Smooth muscle cell (in vitro differentiated cells): ENCODE measurements at regions not wholly inside any gene's neighbourhood (a gene's known extent, or its start where the extent isn't known, plus 50 kb on each side); places are given as distances from the start of the nearest gene placed in this dataset.

ENCODE experiments used
- DNase-seq: peaks from one replicate; lab custom pipeline; 2025; ENCODE audit not compliant: unreplicated experiment; lab: John Stamatoyannopoulos, UW
- H2AFZ ChIP-seq: fragments of 200-600 bp; sonication (generic); 2 replicates; pipeline ENCODE4 v1.6.0; 2016; ENCODE audit warnings: antibody characterized with exemption, low read depth, mild to moderate bottlenecking
- H3F3A ChIP-seq: fragments of 200-600 bp; sonication (generic); 2 replicates; pipeline ENCODE4 v1.6.0; 2017; ENCODE audit warnings: antibody characterized with exemption, low read depth
- H3K27ac ChIP-seq: fragments of 200-600 bp; sonication (generic); 2 replicates; pipeline ENCODE4 v1.5.1; 2016; ENCODE audit warnings: low read depth, mild to moderate bottlenecking
- H3K27me3 ChIP-seq: fragments of 200-600 bp; sonication (generic); 2 replicates; pipeline ENCODE4 v1.6.1; 2016; ENCODE audit warnings: low read depth, mild to moderate bottlenecking
- H3K36me3 ChIP-seq: fragments of 200-600 bp; sonication (generic); 2 replicates; pipeline ENCODE4 v1.5.1; 2016; ENCODE audit warnings: low read depth
- H3K4me1 ChIP-seq: fragments of 200-600 bp; sonication (generic); 2 replicates; pipeline ENCODE4 v1.5.1; 2016; ENCODE audit warnings: low read depth
- H3K4me2 ChIP-seq: fragments of 200-600 bp; sonication (generic); 2 replicates; pipeline ENCODE4 v1.6.0; 2016; ENCODE audit warnings: mild to moderate bottlenecking
- H3K4me3 ChIP-seq: fragments of 200-600 bp; sonication (generic); 2 replicates; pipeline ENCODE4 v1.5.1; 2016; ENCODE audit warnings: mild to moderate bottlenecking
- H3K79me2 ChIP-seq: fragments of 200-600 bp; sonication (generic); 2 replicates; pipeline ENCODE4 v1.6.0; 2016; ENCODE audit warnings: low read depth, mild to moderate bottlenecking
- H3K9ac ChIP-seq: fragments of 200-600 bp; sonication (generic); 2 replicates; pipeline ENCODE4 v1.6.0; 2016; ENCODE audit warnings: low read depth
- H3K9me3 ChIP-seq: fragments of 200-600 bp; sonication (generic); replicated peaks from 2 replicates; pipeline ENCODE4 v1.5.1; 2016; ENCODE audit warnings: low read depth
- H4K20me1 ChIP-seq: fragments of 200-600 bp; sonication (generic); 2 replicates; pipeline ENCODE4 v1.6.0; 2016; ENCODE audit warnings: low read depth
- WGBS: methylation state at CpG from one replicate; pipeline ENCODE4 v1.1.7; 2016; ENCODE audit warnings: low lambda C conversion rate; 5-methylcytosine and 5-hydroxymethylcytosine counted together
- TF ChIP-seq, protein P1 (sequence below): fragments of 200-600 bp; sonication (generic); IDR thresholded peaks from 2 replicates; pipeline ENCODE4 v1.5.1; 2017; ENCODE audit warnings: borderline replicate concordance, mild to moderate bottlenecking, antibody characterized with exemption; ENCODE audit not compliant: insufficient read depth, poor library complexity, severe bottlenecking

DNA sequence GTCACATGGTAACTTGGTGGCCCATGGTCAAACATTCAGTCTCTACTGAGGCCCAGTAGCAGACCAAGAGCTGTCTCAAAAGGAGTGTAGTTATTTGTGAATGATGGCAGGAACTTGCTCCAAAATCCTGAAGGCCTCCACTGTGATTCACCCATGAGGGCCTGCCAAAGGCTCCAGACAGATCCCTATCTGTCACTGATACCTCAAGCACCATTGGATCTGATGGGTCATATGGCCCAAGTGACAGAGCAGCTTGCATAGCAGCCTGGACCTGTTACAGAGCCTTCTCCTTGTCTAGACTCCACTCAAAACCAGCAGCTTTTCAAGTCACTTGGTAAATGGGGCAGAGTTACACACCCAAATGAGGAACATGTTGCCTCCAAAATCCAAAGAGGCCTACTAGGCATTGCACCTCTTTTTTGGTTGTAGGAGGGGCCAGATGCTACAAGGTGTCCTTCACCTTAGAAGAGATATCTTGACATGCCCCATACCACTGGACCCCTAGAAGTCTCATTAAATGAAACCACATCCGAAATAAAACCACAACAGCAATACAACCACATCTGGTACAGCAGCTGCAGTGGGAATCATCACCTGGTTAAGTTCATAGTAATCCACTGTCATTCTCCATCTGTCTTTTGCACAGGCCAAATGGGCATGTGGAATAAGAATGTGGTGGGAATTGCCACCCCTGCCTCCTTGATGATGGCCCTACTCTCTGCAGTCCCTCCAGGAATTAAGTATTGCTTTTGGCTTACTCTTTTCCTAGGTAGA is 150.4 kb upstream of the MAX start:
- no peaks in the 10 kb centered on the region for H3F3A ChIP-seq
- 62% methylated on average over 1 of the region's 1 CpG for WGBS
- peaks cover 12% of the 10 kb centered on the region for H3K4me1 ChIP-seq
- H2AFZ ChIP-seq: no peak overlapping the region
- no peaks in the 10 kb centered on the region for H3K27me3 ChIP-seq
- H3K27ac ChIP-seq: no peak overlapping the region
- no peak overlapping the region for H3K4me2 ChIP-seq
- TF ChIP-seq, protein P1, sequence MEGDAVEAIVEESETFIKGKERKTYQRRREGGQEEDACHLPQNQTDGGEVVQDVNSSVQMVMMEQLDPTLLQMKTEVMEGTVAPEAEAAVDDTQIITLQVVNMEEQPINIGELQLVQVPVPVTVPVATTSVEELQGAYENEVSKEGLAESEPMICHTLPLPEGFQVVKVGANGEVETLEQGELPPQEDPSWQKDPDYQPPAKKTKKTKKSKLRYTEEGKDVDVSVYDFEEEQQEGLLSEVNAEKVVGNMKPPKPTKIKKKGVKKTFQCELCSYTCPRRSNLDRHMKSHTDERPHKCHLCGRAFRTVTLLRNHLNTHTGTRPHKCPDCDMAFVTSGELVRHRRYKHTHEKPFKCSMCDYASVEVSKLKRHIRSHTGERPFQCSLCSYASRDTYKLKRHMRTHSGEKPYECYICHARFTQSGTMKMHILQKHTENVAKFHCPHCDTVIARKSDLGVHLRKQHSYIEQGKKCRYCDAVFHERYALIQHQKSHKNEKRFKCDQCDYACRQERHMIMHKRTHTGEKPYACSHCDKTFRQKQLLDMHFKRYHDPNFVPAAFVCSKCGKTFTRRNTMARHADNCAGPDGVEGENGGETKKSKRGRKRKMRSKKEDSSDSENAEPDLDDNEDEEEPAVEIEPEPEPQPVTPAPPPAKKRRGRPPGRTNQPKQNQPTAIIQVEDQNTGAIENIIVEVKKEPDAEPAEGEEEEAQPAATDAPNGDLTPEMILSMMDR: no peak
- no peaks in the 10 kb centered on the region for H3K79me2 ChIP-seq
- no peak overlapping the region for H3K4me3 ChIP-seq
- DNase-seq: no peak
- H4K20me1 ChIP-seq: no peaks in the 10 kb centered on the region
- no peaks in the 10 kb centered on the region for H3K9me3 ChIP-seq
- H3K36me3 ChIP-seq: no peaks in the 10 kb centered on the region
- no peak overlapping the region for H3K9ac ChIP-seq

DNA sequence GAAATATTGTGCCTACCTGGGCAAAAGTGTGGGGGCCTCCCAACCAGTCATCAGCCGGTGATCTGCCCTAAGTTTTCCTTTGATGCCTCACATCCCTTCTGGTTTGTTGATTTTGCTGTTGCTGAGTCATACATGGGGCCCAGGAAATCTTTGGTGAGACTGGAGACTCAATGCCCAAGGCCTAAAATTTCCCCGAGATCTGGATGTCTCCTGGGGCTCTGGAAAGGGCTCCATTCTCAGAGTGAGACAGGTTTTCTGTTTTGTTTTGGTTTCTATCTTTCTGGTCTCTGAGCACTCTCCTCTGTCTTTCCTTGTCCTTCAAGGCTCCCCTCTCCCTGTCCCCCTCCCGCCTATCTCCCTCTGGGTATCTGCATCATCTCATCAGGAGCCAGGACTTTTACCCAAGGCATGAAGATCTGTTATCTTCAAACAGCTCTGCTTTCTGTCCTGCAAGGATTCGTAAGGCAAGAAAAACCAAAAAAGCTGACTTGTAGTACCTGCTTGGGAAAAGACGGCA is 152.8 kb upstream of the MAX start:
- Histone ChIP-seq H3K9ac (peak overlapping the region; percentile 15), H3F3A (no peaks in the 10 kb centered on the region), H3K36me3 (no peaks in the 10 kb centered on the region), H3K4me1 (peaks cover 12% of the 10 kb centered on the region), H4K20me1 (no peaks in the 10 kb centered on the region), H3K4me2 (peak overlapping the region; percentile 73), H3K27ac (peak overlapping the region; percentile 86), H2AFZ (peak overlapping the region; percentile 51), H3K9me3 (no peaks in the 10 kb centered on the region), H3K4me3 (peak overlapping the region; percentile 20), H3K27me3 (no peaks in the 10 kb centered on the region), H3K79me2 (no peaks in the 10 kb centered on the region)
- whole genome bisulfite sequencing: 17% methylated on average over 5 of the region's 5 CpGs
- DNase-seq: no peak
- TF ChIP-seq, protein P1: no peak

DNA sequence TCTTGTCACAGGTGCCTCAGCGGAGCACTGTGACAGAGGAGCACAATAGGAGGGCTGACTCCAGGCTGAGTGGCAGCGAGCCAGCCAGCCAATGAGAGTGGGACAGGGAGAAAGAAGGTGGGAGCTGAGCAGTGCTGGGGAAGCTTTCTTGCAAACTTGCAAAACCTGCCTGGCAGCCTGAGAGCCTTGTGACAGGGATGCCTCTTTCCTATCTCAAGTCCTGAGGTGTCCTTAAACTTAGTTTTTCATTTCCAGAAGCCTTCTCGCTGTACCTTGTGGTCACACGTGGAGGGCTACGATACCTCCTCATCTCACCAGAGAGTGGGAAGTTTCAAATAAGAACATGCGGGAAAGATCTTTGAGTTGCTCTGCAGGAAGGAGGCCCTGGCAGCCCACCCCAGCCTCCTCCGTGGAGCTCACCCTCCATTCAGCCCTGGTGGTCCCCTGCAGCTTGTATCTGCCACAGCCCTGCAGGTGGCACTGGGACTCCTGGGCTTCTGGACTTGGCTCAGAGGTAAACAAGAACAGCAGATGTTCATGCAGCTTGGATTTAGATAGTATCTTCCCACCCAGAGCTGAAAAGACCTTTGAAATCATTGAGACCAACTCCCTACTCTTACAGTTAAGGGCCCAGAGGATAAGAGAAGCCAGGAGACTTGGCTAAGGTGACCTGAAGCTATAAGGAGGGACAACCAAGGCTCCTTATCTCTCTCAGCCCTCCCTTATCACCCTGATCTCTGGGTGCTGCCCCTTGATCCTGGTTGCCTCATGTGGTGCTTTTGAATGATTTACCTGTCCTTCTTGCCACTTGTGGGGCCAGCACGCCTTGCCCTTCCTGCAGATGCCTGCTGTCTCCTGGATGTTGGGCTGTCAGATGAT is 153.5 kb upstream of the MAX start:
- TF ChIP-seq, protein P1: no peak
- no peaks in the 10 kb centered on the region for H3F3A ChIP-seq
- H3K27me3 ChIP-seq: no peaks in the 10 kb centered on the region
- no peak for DNase-seq
- H3K27ac ChIP-seq: peak overlapping the region; percentile 86
- peak overlapping the region; percentile 20 for H3K4me3 ChIP-seq
- WGBS: 32% methylated on average over 8 of the region's 8 CpGs
- H2AFZ ChIP-seq: peak overlapping the region; percentile 51
- H3K9ac ChIP-seq: peak overlapping the region; percentile 15
- peaks cover 12% of the 10 kb centered on the region for H3K4me1 ChIP-seq
- peak overlapping the region; percentile 73 for H3K4me2 ChIP-seq
- no peaks in the 10 kb centered on the region for H3K36me3 ChIP-seq
- H4K20me1 ChIP-seq: no peaks in the 10 kb centered on the region
- H3K79me2 ChIP-seq: no peaks in the 10 kb centered on the region
- H3K9me3 ChIP-seq: no peaks in the 10 kb centered on the region
